Kidney (tissue), 13 donors: ENCODE measurements at regions not wholly inside any gene's neighbourhood (a gene's known extent, or its start where the extent isn't known, plus 50 kb on each side); places are given as distances from the start of the nearest gene placed in this dataset.
"Not testable (repeated sequence)": the region's sequence is repeated elsewhere in the genome, so short reads cannot be mapped to it uniquely, and the experiment has no call there.

Source experiments
- DNase-seq, 5 donors: peaks; one replicate each; pipeline ENCODE4 v3.0.0-alpha.2; 2013 to 2020
- FAIRE-seq: peaks from 2 replicates; lab custom pipeline; 2012; peaks lifted over from hg19 to GRCh38; lab: Jason Lieb, UNC
- H3K27ac ChIP-seq, 2 donors: one replicate each; pipeline ENCODE4 v1.7.0; 2013; ENCODE audit warnings: low read depth in 2 of 2, low read length in 2 of 2, inconsistent platforms in 1 of 2
- H3K27me3 ChIP-seq: one replicate; pipeline ENCODE4 v1.7.1; 2013; ENCODE audit warnings: low read length, inconsistent platforms; ENCODE audit not compliant: control insufficient read depth, insufficient read depth
- H3K36me3 ChIP-seq, 3 donors: one replicate each; pipeline versions ENCODE4 v1.7.0 to v1.7.1; 2013; ENCODE audit warnings: low read length in 3 of 3, control low read depth in 1 of 3, inconsistent platforms in 1 of 3; ENCODE audit not compliant: insufficient read depth in 3 of 3, control insufficient read depth in 2 of 3
- H3K4me1 ChIP-seq, 3 donors: one replicate each; pipeline versions ENCODE4 v1.7.0 to v1.7.1; 2013; ENCODE audit warnings: low read length in 3 of 3, inconsistent platforms in 1 of 3, low read depth in 1 of 3; ENCODE audit not compliant: control insufficient read depth in 2 of 3, insufficient read depth in 2 of 3
- H3K4me3 ChIP-seq, 3 donors: one replicate each; pipeline versions ENCODE4 v1.7.0 to v1.8.1; 2013; ENCODE audit warnings: low read length in 3 of 3, control low read depth in 1 of 3, inconsistent platforms in 1 of 3
- H3K9ac ChIP-seq, 3 donors: one replicate each; pipeline versions ENCODE4 v1.7.0 to v1.7.1; 2013; ENCODE audit warnings: low read length in 3 of 3, control low read depth in 1 of 3, inconsistent platforms in 1 of 3
- H3K9me3 ChIP-seq, 3 donors: one replicate each; pipeline versions ENCODE4 v1.7.0 to v1.7.1; 2013; ENCODE audit warnings: low read length in 3 of 3, control low read depth in 1 of 3, inconsistent platforms in 1 of 3; ENCODE audit not compliant: control insufficient read depth in 2 of 3, insufficient read depth in 1 of 3
- CTCF ChIP-seq: IDR thresholded peaks from 3 replicates; pipeline ENCODE4 v1.5.1; 2012; ENCODE audit warnings: mild to moderate bottlenecking, moderate library complexity, borderline replicate concordance; ENCODE audit not compliant: insufficient read depth; ENCODE audit errors: extremely low read depth
- intact Hi-C: fragments of 100-400 bp; cut with DNase I; formaldehyde crosslinking; loops from one replicate; pipeline ENCODE4 v1.11.1; 2022
- donor health status: control.
- donor health status: control.
- donor health status: control.
- donor health status: control.
- donor health status: control.
- donor health status: DM: yes; HTN: yes; CAD: no.
- donor health status: Normal renal cell carcinoma (clear cell type).

GRCh38 chr11:69915501-69916250 lies 96.5 kb upstream of the FGF3 start:
- Histone ChIP-seq H3K27ac (peak overlapping the region; percentile 80 to 85), H3K9ac (peak overlapping the region in 2 of 3 donors; percentile 3 to 46), H3K36me3 (no peaks in the 10 kb centered on the region), H3K9me3 (no peaks in the 10 kb centered on the region), H3K4me1 (peaks cover 0 to 23% (median 0%) of the 10 kb centered on the region in 3 donors), H3K27me3 (no peaks in the 10 kb centered on the region), H3K4me3 (peak overlapping the region in 1 of 3 donors; percentile 30)
- FAIRE-seq (no peak), DNase-seq (peak; percentile 90 to 95 (median 90))
- intact Hi-C loops, result no loop called here
- TF ChIP-seq CTCF, result peak; percentile 68

- H3K27me3 ChIP-seq, H3K4me3 ChIP-seq, intact Hi-C loops, H3K36me3 ChIP-seq, FAIRE-seq, H3K9me3 ChIP-seq: not testable (repeated sequence)
- DNase-seq, result peak in 1 of 5 donors; percentile 46
- H3K9ac ChIP-seq, result peak overlapping the region in 1 of 3 donors; percentile 3
- peak overlapping the region; percentile 80 to 85 for H3K27ac ChIP-seq
- peaks cover 0 to 23% (median 0%) of the 10 kb centered on the region in 3 donors for H3K4me1 ChIP-seq
These were observed 97.0 kb upstream of the FGF3 start for GRCh38 chr11:69916251-69916649.

GRCh38 chr11:69916806-69917387 lies 97.7 kb upstream of the FGF3 start:
- DNase-seq (peak in 1 of 5 donors; percentile 18), FAIRE-seq (no peak)
- H3K9me3 ChIP-seq, result no peaks in the 10 kb centered on the region
- no peak overlapping the region for H3K4me3 ChIP-seq
- H3K27ac ChIP-seq, result no peak overlapping the region
- no peak for TF ChIP-seq CTCF
- H3K9ac ChIP-seq, result no peak overlapping the region
- no peaks in the 10 kb centered on the region for H3K27me3 ChIP-seq
- peaks cover 0 to 23% (median 0%) of the 10 kb centered on the region in 3 donors for H3K4me1 ChIP-seq
- H3K36me3 ChIP-seq, result no peaks in the 10 kb centered on the region
- intact Hi-C loops, result no loop called here

GRCh38 chr11:69917529-69917928 lies 98.3 kb upstream of the FGF3 start:
- DNase-seq (no peak), FAIRE-seq (no peak)
- Histone ChIP-seq H3K36me3 (no peaks in the 10 kb centered on the region), H3K4me1 (peaks cover 0 to 23% (median 0%) of the 10 kb centered on the region in 3 donors), H3K27ac (no peak overlapping the region), H3K9ac (no peak overlapping the region), H3K4me3 (no peak overlapping the region), H3K9me3 (no peaks in the 10 kb centered on the region), H3K27me3 (no peaks in the 10 kb centered on the region)
- TF ChIP-seq CTCF, result no peak
- intact Hi-C loops, result no loop called here
